ENCODE measurements at regions not wholly inside any gene's neighbourhood (a gene's known extent, or its start where the extent isn't known, plus 50 kb on each side); places are given as distances from the start of the nearest gene placed in this dataset.
"Not testable (repeated sequence)": the region's sequence is repeated elsewhere in the genome, so short reads cannot be mapped to it uniquely, and the experiment has no call there.

DNA sequence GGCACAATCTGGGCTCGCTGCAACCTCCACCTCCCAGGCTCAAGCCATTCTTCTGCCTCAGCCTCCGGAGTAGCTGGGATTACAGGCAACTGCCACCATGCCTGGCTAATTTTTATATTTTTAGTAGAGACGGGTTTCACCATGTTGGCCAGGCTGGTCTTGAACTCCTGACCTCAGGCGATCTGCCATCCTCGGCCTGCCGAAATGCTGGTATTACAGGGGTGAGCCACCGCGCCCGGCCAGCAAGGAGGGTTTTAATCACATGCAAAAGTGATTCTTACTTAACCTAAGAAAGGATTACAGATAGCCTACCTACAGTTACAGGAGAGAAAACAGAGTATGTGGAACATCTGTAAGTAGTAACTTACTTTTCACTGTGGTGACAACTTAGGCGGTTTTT lies 163.4 kb downstream of the VGLL3 start:
- H3K4me3 ChIP-seq; ATAC-seq (replicated peaks in 6 of 8); H3K4me1 ChIP-seq (replicated peaks in 1 of 2); in situ Hi-C loops (cut with MboI; ENCODE audit: low pct_unique_long_range_greater_than_20kb in 2 of 9, low sequenced_read_pairs in 9 of 9, unreplicated experiment in 9 of 9); H3K27ac ChIP-seq: not testable (repeated sequence)
- 80 to 97% (median 90%) methylated on average over 1 to 10 of the region's 10 CpGs; no CpG with 5 or more reads in 1 of the 10 experiments for WGBS, 10 experiments

DNA sequence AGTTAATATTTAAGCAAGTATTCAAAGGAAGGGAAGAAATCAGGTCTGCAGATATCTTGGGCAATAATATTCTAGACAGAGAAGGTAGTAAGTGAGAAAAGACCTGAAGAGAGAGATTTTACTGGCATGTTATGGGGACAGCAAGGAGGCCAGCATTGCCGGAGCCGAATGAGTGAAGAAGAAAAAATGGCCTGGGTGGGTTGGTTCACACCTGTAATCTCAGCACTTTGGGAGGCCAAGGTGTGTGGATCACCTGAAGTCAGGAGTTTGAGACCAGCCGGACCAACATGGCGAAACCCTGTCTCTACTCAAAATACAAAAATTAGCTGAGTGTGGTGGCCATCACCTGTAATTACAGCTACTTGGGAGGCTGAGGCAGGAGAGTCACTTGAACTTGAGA lies 164.7 kb downstream of the VGLL3 start:
- 80 to 100% (median 93%) methylated on average over 1 to 3 of the region's 4 CpGs; no CpG with 5 or more reads in 1 of the 10 experiments for WGBS, 10 experiments
- ATAC-seq (replicated peaks in 6 of 8) = no peak
- H3K4me1 ChIP-seq (replicated peaks in 1 of 2) = no peaks in the 10 kb centered on the region
- H3K4me3 ChIP-seq = no peak overlapping the region
- in situ Hi-C loops (cut with MboI; ENCODE audit: low pct_unique_long_range_greater_than_20kb in 2 of 9, low sequenced_read_pairs in 9 of 9, unreplicated experiment in 9 of 9) = no loop called here
- H3K27ac ChIP-seq = no peak overlapping the region

DNA sequence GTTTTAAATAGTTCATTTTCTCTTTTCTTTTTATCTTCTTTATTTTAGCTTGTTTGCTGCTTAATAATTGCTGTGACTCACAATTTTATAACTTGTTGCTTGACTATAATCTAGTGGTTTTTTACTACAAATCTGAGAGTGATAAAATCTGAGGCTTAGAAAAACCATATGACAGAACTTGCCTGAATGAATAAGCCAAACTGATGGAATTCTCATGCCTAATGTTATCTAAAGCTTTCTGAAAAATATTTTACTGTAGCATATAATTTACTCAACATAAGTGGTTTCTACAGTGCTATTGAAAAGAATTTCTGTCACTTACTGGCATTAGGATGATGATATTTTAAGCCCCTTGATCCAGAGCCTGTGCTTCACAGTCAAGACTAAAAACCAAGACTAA lies 175.1 kb downstream of the VGLL3 start:
- Histone ChIP-seq H3K27ac (no peak overlapping the region), H3K4me3 (no peak overlapping the region), H3K4me1 (replicated peaks in 1 of 2) (no peaks in the 10 kb centered on the region)
- in situ Hi-C loops (cut with MboI; ENCODE audit: low pct_unique_long_range_greater_than_20kb in 2 of 9, low sequenced_read_pairs in 9 of 9, unreplicated experiment in 9 of 9) = no loop called here
- ATAC-seq (replicated peaks in 6 of 8) = no peak

DNA sequence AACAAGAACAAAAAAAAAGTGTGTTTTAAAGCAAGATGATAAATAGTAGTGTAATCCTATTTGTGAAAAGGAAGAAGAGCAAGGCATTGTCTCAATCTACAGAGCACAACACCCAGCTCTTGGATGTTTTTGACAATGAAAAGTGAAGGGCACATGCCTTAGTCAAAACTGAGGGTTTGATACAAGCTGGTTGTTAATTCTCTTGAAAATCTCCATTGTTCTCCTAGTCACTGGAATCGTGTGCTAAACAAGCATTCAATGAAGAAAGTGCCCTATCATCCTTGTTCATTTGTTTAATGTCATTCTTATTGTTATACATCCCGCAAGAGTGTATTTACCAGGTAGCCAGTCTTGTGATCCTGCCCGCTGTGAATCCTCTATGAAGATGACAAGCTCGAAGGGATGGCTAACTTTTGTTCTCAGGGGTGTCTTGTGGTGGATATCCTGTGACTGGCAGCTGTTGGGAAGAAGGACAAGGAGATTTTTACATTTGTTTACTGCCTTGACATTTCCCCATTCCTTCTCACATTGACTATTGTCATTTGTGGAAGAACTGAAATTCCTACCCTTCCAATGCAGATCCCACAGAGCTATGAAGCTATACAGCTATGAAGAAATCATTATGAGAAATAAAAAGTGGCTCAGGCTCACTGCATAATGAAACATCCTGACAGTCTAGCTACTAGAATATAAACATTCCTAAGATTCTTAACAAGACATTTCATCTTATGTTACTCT lies 175.9 kb downstream of the VGLL3 start:
- Histone ChIP-seq H3K27ac (no peak overlapping the region), H3K4me1 (replicated peaks in 1 of 2) (no peaks in the 10 kb centered on the region), H3K4me3 (no peak overlapping the region)
- 0 to 100% (median 34%) methylated on average over 1 to 3 of the region's 4 CpGs; no CpG with 5 or more reads in 1 of the 10 experiments for WGBS, 10 experiments
- ATAC-seq (replicated peaks in 6 of 8) = peak in 4 of 8 experiments; percentile 20 to 54 (median 38)
- in situ Hi-C loops (cut with MboI; ENCODE audit: low pct_unique_long_range_greater_than_20kb in 2 of 9, low sequenced_read_pairs in 9 of 9, unreplicated experiment in 9 of 9) = no loop called here

DNA sequence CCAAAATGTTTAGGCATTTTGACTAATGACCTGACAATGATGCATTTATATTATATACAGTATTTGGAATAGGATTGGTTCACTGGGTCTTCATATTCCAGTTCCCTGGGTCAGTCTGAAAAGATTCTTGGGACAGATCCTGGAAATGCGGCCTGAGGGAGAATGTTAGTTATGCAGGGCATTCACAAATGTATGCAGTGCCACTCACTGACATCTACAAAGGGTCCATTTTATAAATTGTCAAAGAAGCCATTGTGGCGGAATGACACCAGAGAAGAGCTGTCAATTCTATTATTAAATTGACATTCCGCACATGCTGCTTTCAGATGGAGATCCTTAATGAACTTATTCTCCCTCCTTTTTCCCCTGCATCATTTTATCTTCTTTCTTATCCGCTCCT lies 176.6 kb downstream of the VGLL3 start:
- H3K27ac ChIP-seq = no peak overlapping the region

DNA sequence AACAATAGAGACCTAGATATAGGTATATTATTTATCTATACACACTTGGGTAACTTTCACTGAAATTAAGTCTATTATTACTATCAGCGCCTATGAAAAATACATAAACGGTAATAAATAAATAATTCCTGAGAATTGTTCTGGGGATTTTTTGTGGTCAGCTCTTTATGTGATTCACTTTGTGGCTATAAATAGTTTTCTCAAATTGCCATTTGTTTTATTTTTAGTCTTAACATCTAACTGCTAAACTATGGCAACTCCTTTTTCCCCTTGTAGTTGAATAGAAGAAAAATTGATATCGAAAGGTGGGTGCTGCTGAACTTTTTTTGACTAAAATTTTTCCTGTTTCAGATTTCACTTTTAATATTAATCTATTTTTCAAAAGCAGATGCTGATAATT lies 189.0 kb downstream of the VGLL3 start:
- H3K4me3 ChIP-seq = no peak overlapping the region
- no peak for ATAC-seq (replicated peaks in 6 of 8)
- in situ Hi-C loops (cut with MboI; ENCODE audit: low pct_unique_long_range_greater_than_20kb in 2 of 9, low sequenced_read_pairs in 9 of 9, unreplicated experiment in 9 of 9) = no loop called here
- H3K27ac ChIP-seq = no peak overlapping the region
- 59 to 100% (median 96%) methylated on average over 2 to 3 of the region's 3 CpGs for WGBS, 10 experiments
- no peaks in the 10 kb centered on the region for H3K4me1 ChIP-seq (replicated peaks in 1 of 2)

More for the DNA sequence above, 176.6 kb downstream of the VGLL3 start:
- Histone ChIP-seq H3K4me3 (no peak overlapping the region), H3K4me1 (replicated peaks in 1 of 2) (no peaks in the 10 kb centered on the region)
- WGBS, 10 experiments = 80 to 100% (median 91%) methylated on average over 1 to 4 of the region's 4 CpGs; no CpG with 5 or more reads in 2 of the 10 experiments
- ATAC-seq (replicated peaks in 6 of 8) = no peak
- in situ Hi-C loops (cut with MboI; ENCODE audit: low pct_unique_long_range_greater_than_20kb in 2 of 9, low sequenced_read_pairs in 9 of 9, unreplicated experiment in 9 of 9) = no loop called here

DNA sequence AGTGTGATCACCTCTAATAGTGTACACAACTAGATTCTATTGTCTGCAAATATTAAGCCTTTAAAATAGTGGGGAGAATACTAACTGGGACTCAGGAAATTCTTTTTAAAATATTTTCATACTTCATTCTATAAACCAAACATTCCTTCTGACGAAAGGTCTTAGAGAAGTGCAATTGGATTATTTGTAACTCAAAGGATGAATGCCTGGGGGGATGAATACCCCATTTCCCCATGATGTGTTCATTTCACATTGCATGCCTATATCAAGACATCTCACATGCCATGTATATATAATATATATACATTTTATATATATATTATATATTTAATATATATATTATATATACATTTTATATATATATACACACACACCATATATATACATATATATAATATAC lies 189.9 kb downstream of the VGLL3 start:
- 73 to 100% (median 83%) methylated on average over 1 of the region's 1 CpG; no CpG with 5 or more reads in 3 of the 10 experiments for WGBS, 10 experiments
- Histone ChIP-seq H3K4me3 (no peak overlapping the region), H3K4me1 (replicated peaks in 1 of 2) (no peaks in the 10 kb centered on the region), H3K27ac (no peak overlapping the region)
- no peak for ATAC-seq (replicated peaks in 6 of 8)
- in situ Hi-C loops (cut with MboI; ENCODE audit: low pct_unique_long_range_greater_than_20kb in 2 of 9, low sequenced_read_pairs in 9 of 9, unreplicated experiment in 9 of 9) = no loop called here

DNA sequence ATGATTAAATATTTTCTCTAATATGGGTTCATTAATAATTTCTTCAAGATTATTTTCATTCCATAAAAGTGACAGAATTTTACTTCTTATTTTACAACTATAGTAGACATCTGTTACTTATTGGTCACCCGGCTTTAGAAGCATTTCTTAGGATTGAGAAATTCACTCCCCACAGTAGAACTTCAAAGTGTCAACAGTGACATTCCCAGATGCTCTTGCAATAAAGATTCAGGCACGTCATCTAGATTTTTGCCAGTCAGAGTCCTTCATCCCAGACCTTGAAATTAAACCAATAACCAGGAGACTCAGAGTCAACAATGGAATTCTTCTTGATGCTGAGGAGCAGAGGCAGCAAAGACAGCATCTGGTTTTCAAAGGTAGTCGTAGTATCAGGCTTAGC lies 190.8 kb downstream of the VGLL3 start:
- Histone ChIP-seq H3K4me3 (no peak overlapping the region), H3K4me1 (replicated peaks in 1 of 2) (no peaks in the 10 kb centered on the region), H3K27ac (no peak overlapping the region)
- in situ Hi-C loops (cut with MboI; ENCODE audit: low pct_unique_long_range_greater_than_20kb in 2 of 9, low sequenced_read_pairs in 9 of 9, unreplicated experiment in 9 of 9) = no loop called here
- 10 to 100% (median 71%) methylated on average over 1 to 3 of the region's 3 CpGs; no CpG with 5 or more reads in 1 of the 10 experiments for WGBS, 10 experiments
- no peak for ATAC-seq (replicated peaks in 6 of 8)

DNA sequence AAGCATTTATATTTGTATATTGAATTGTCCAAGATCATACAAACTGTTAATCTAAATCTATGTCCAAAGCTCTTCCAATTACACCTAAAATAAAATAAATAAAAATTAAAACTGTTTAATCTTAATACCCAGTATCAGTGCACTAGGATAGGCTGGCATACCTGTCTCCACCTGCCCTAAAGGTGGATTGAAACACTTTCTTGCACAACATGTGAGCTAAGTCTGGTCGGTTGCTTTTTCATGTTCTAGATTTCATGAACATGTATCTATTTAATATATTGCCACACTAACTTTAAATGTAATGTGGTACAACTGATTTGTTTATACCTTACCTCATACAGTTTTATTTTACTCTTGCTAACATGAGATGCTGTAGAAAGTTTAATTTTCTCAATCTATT lies 193.0 kb downstream of the VGLL3 start:
- no peak overlapping the region for H3K27ac ChIP-seq
- no peak for ATAC-seq (replicated peaks in 6 of 8)
- in situ Hi-C loops (cut with MboI; ENCODE audit: low pct_unique_long_range_greater_than_20kb in 2 of 9, low sequenced_read_pairs in 9 of 9, unreplicated experiment in 9 of 9) = loop anchor here in 5 of 9 experiments (25.0 kb wide), 5 partner anchors 164 to 389 kb away; partner anchors contain the start of gene VGLL3 (in 1 of the 5)
- H3K4me1 ChIP-seq (replicated peaks in 1 of 2) = peaks cover 0 to 12% of the 10 kb centered on the region in 2 donors
- no peak overlapping the region for H3K4me3 ChIP-seq
- 33 to 100% (median 100%) methylated on average over 1 of the region's 1 CpG; no CpG with 5 or more reads in 1 of the 10 experiments for WGBS, 10 experiments

DNA sequence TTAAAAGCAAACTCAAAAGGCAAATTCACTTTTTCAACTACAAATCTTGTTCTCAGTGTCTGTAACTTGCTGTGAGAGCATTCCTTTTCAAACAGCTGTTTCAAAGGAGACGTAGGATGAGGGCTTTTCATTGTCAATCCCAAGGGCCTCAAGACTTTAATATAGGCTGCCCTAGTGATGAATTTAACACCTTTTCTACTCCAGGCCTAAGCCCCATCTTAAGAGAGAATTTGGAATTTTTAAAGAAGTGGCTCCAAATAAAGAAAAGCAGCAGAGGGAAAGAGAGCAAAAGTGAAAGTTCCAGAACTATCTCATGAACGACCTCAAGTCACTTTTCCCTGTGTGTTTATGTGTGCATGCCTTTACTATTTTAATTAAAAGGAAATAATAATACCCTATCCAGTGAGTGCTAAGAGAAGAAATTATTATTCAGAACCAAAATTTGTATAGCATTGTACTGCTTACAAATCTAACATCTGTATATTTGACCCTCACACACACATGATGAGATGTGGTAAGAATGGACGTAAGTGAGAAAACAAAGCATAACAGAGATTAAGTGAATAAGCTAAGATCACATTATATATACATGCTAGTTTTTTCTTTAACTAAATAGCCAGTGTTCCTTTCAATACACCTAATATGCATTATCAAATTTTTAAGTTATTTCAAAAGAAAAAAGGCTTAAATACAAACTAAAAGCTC lies 196.4 kb downstream of the VGLL3 start:
- peak in 1 of 8 experiments; percentile 4 for ATAC-seq (replicated peaks in 6 of 8)
- peaks cover 0 to 12% of the 10 kb centered on the region in 2 donors for H3K4me1 ChIP-seq (replicated peaks in 1 of 2)
- WGBS, 10 experiments = 14 to 100% (median 79%) methylated on average over 1 to 3 of the region's 3 CpGs; no CpG with 5 or more reads in 1 of the 10 experiments
- in situ Hi-C loops (cut with MboI; ENCODE audit: low pct_unique_long_range_greater_than_20kb in 2 of 9, low sequenced_read_pairs in 9 of 9, unreplicated experiment in 9 of 9) = loop anchor here in 5 of 9 experiments (25.0 kb wide), 5 partner anchors 168 to 393 kb away; partner anchors contain the start of gene VGLL3 (in 1 of the 5)
- H3K27ac ChIP-seq = no peak overlapping the region
- no peak overlapping the region for H3K4me3 ChIP-seq

DNA sequence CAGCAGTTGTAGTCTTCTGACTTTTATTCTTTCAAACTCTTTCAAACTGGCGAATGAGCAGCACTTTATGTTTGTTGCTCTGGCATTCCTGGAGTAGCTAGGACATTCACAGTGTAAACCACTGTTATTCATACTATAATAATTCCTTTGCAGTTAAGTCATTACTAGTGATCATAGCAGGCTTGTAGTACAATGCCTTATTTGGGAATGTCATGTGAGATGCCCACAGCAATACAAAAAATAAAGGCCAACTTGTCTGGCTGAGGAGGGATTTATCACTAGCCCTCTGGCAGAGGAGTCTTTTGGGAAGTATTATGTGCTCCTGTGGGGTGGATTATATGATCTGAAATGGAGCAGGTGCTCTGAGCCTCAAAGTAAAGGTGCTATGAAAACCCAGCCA lies 197.2 kb downstream of the VGLL3 start:
- Histone ChIP-seq H3K4me1 (replicated peaks in 1 of 2) (peaks cover 0 to 12% of the 10 kb centered on the region in 2 donors), H3K27ac (peak overlapping the region in 1 of 2 donors; percentile 46), H3K4me3 (no peak overlapping the region)
- peak; percentile 70 to 99 (median 98) for ATAC-seq (replicated peaks in 6 of 8)
- in situ Hi-C loops (cut with MboI; ENCODE audit: low pct_unique_long_range_greater_than_20kb in 2 of 9, low sequenced_read_pairs in 9 of 9, unreplicated experiment in 9 of 9) = loop anchor here in 5 of 9 experiments (25.0 kb wide), 5 partner anchors 169 to 394 kb away; partner anchors contain the start of gene VGLL3 (in 1 of the 5)
- 7 to 100% (median 42%) methylated on average over 1 of the region's 1 CpG; no CpG with 5 or more reads in 2 of the 10 experiments for WGBS, 10 experiments

DNA sequence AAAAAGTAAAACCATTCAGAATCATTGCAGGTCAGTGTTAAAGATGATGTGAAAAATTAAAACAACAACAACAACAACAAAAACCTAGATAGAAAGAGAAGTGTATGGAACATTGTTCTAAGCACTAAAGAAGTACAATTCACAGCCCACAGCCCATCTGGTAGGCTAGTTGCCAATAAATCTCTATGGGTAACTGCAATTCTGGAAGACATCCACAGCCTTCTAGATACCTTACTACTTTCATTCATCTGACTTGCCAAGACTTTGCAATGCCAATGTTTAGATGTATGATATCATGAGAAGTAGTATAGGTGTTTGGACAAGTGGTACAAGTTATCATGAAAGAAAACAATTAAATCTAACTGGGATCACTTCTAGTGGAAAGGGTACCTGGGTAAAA lies 198.6 kb downstream of the VGLL3 start:
- in situ Hi-C loops (cut with MboI; ENCODE audit: low pct_unique_long_range_greater_than_20kb in 2 of 9, low sequenced_read_pairs in 9 of 9, unreplicated experiment in 9 of 9) = loop anchor here in 5 of 9 experiments (25.0 kb wide), 5 partner anchors 170 to 395 kb away; partner anchors contain the start of gene VGLL3 (in 1 of the 5)

DNA sequence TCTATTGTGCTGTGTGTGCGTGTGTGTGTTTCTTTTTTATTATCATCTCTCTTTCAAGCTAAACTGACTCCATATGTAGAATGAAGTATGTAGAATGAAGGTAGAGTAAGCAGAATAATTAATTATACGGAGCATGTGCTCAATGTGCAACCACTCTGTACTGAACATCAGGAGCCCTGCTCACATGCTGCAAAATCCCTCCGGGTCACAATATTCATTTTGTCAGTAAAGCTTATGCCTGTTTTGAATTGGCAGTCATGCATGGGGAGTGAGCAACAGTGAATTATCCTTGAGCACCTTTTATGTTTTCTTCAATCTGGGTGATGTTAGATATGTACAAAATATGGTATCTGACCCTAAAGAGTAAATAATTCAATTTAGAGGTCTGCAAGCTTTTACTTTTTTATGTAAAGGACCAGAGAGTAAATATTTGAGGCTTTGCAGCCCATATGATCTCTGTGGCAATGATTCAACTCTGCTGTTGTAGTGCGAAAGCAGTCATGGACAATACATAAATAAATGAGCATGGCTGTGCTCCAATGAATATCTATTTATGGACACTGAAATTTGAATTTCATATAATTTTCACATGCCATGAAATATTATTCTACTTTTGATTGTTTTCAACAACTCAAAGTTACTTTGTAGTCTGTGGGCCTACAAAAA lies 199.9 kb downstream of the VGLL3 start:
- in situ Hi-C loops (cut with MboI; ENCODE audit: low pct_unique_long_range_greater_than_20kb in 2 of 9, low sequenced_read_pairs in 9 of 9, unreplicated experiment in 9 of 9) = loop anchor here in 5 of 9 experiments (25.0 kb wide), 5 partner anchors 171 to 396 kb away; partner anchors contain the start of gene VGLL3 (in 1 of the 5)

More for the DNA sequence above, 198.6 kb downstream of the VGLL3 start:
- Histone ChIP-seq H3K4me3 (no peak overlapping the region), H3K4me1 (replicated peaks in 1 of 2) (peaks cover 0 to 12% of the 10 kb centered on the region in 2 donors), H3K27ac (no peak overlapping the region)
- peak in 1 of 8 experiments; percentile 11 for ATAC-seq (replicated peaks in 6 of 8)

More for the DNA sequence above, 199.9 kb downstream of the VGLL3 start:
- peak in 3 of 8 experiments; percentile 75 to 94 (median 76) for ATAC-seq (replicated peaks in 6 of 8)
- H3K4me3 ChIP-seq = no peak overlapping the region
- H3K27ac ChIP-seq = no peak overlapping the region
- WGBS, 10 experiments = 0 to 100% (median 87%) methylated on average over 2 to 4 of the region's 4 CpGs
- peaks cover 0 to 12% of the 10 kb centered on the region in 2 donors for H3K4me1 ChIP-seq (replicated peaks in 1 of 2)
